K562 (cell line): ENCODE measurements at regions not wholly inside any gene's neighbourhood (a gene's known extent, or its start where the extent isn't known, plus 50 kb on each side); places are given as distances from the start of the nearest gene placed in this dataset.
A peak's percentile ranks its signal among the peaks of the same experiment; 100 is the strongest.

Experiments
- CBFA2T2 ChIP-seq: fragments of 450-650 bp; conservative IDR thresholded peaks from 2 replicates; pipeline ENCODE4 v1.6.1; 2017; ENCODE audit warnings: mild to moderate bottlenecking
- CBFA2T3 ChIP-seq: fragments of 450-650 bp; IDR thresholded peaks from 2 replicates; pipeline ENCODE4 v1.6.1; 2017
- CBX2 ChIP-seq: fragments of 200-600 bp; sonication (generic); IDR thresholded peaks from one replicate; pipeline ENCODE4 v1.6.1; 2012; ENCODE audit warnings: mild to moderate bottlenecking, low read length, inconsistent platforms; ENCODE audit not compliant: insufficient read depth, poor library complexity, severe bottlenecking
- EGR1 ChIP-seq: fragments of 450-650 bp; conservative IDR thresholded peaks from 2 replicates; pipeline ENCODE4 v1.6.1; 2017; ENCODE audit warnings: mild to moderate bottlenecking
- EP300 ChIP-seq: IDR thresholded peaks from 2 replicates; pipeline ENCODE4 v1.6.1; 2012; ENCODE audit warnings: low read length, improper control_type of control experiment
- GATAD2B ChIP-seq: fragments of 450-650 bp; IDR thresholded peaks from 2 replicates; pipeline ENCODE4 v1.6.1; 2017; ENCODE audit warnings: mild to moderate bottlenecking, borderline replicate concordance
- HNRNPUL1 ChIP-seq: fragments of 200-400 bp; formaldehyde crosslinking; IDR thresholded peaks from 2 replicates; pipeline ENCODE4 v1.6.1; 2017; ENCODE audit warnings: low read length
- JUN ChIP-seq, 2 experiments: sonication (generic) in 1 of 2; formaldehyde crosslinking in 1 of 2; IDR thresholded peaks; 2 replicates each; pipeline versions ENCODE4 v1.6.1 to v1.8.0; 2012 to 2022; ENCODE audit warnings: borderline replicate concordance in 2 of 2, mild to moderate bottlenecking in 2 of 2, improper control_type of control experiment in 1 of 2, low read depth in 1 of 2, low read length in 1 of 2, missing genetic modification reagents in 1 of 2
- MEF2D ChIP-seq: conservative IDR thresholded peaks from 2 replicates; pipeline ENCODE4 v1.6.1; 2016; ENCODE audit warnings: low read depth, missing genetic modification characterization, missing compliant biosample characterization
- PTRF ChIP-seq: fragments of 450-650 bp; IDR thresholded peaks from 2 replicates; pipeline ENCODE4 v1.6.1; 2016; ENCODE audit warnings: mild to moderate bottlenecking, missing genetic modification characterization, missing compliant biosample characterization
- RBFOX2 ChIP-seq: fragments of 200-400 bp; formaldehyde crosslinking; IDR thresholded peaks from 2 replicates; pipeline ENCODE4 v1.6.1; 2017; ENCODE audit warnings: low read depth, mild to moderate bottlenecking, low read length, moderate library complexity
- SMAD2 ChIP-seq: fragments of 150-350 bp; IDR thresholded peaks from 2 replicates; pipeline ENCODE4 v1.6.1; 2014; ENCODE audit warnings: low read depth, mild to moderate bottlenecking, low read length
- SMARCE1 ChIP-seq: fragments of 450-650 bp; IDR thresholded peaks from 2 replicates; pipeline ENCODE4 v1.7.1; 2016; ENCODE audit warnings: mild to moderate bottlenecking
- TAL1 ChIP-seq: fragments of 450-650 bp; IDR thresholded peaks from 2 replicates; pipeline ENCODE4 v1.6.1; 2016; ENCODE audit warnings: mild to moderate bottlenecking
- ZBTB7A ChIP-seq: IDR thresholded peaks from 2 replicates; pipeline ENCODE4 v1.6.1; 2011; ENCODE audit warnings: low read depth, mild to moderate bottlenecking, low read length, moderate library complexity, borderline replicate concordance; ENCODE audit not compliant: control insufficient read depth
- TF ChIP-seq, protein P1 (sequence below), 2 experiments: IDR thresholded peaks; 2 replicates each; pipeline ENCODE4 v1.6.1; 2012; ENCODE audit warnings: improper control_type of control experiment in 2 of 2, low read depth in 2 of 2, low read length in 2 of 2, borderline replicate concordance in 1 of 2
- TF ChIP-seq, protein P2 (sequence below): fragments of 450-650 bp; formaldehyde crosslinking; IDR thresholded peaks from 2 replicates; pipeline ENCODE4 v1.4.0; 2020; ENCODE audit warnings: mild to moderate bottlenecking, mixed read lengths

DNA sequence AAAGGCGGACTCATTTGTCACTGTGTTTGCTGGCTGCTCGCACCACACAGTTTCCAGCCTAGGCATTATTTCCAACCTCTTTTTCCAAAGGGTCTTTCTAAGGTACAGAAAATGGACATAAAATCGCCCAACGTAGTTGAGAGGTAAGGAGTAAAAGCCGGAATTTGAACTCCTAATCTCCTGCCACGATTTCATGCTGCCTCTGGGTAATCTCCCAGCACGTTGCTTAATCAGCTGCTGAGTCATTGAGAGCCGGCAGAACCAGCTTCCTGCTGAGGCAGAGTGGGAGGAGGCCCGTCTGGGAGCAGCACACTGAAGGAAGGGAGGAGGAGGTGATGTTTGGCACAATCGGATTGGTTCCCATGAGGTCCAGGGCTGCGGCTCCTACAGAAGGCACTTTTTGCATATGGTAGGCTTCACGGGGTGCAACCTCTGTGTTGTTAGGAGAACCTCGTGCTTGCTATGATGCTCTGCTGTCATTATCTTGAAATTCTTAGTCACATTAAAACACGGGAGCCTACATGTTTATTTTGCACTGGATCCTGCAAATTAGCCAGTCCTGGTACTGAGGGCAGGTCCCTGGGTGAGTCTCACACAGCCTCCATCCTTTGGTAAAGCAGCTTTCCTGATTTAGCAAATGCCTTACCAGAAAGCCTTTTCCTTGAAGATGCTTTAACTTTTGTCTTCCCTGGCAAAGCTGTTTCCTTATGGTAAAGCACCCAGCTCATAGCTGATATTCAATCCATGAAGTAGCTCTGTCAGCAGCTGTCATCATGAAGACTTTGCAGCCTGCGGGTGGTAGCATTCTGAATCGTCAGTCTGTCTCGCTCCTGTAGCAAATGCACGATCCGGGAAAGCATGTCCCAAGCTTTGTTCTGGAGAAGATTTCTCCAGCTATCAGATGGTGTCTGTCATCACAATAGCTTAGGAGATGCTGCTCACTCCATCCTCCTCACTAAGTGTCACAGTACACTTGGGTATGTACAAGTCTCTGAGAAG lies 191.6 kb upstream of the MSX2 start (continued):
- peak; percentile 23; the same call in 1 of the 2 replicates for TF ChIP-seq TAL1
- TF ChIP-seq ZBTB7A: no peak
- TF ChIP-seq EGR1: peak; percentile 36; the same call in 1 of the 2 replicates
- TF ChIP-seq CBFA2T2: peak; percentile 39
- no peak for TF ChIP-seq MEF2D
- peak; percentile 68 for TF ChIP-seq CBFA2T3
- TF ChIP-seq, protein P1, sequence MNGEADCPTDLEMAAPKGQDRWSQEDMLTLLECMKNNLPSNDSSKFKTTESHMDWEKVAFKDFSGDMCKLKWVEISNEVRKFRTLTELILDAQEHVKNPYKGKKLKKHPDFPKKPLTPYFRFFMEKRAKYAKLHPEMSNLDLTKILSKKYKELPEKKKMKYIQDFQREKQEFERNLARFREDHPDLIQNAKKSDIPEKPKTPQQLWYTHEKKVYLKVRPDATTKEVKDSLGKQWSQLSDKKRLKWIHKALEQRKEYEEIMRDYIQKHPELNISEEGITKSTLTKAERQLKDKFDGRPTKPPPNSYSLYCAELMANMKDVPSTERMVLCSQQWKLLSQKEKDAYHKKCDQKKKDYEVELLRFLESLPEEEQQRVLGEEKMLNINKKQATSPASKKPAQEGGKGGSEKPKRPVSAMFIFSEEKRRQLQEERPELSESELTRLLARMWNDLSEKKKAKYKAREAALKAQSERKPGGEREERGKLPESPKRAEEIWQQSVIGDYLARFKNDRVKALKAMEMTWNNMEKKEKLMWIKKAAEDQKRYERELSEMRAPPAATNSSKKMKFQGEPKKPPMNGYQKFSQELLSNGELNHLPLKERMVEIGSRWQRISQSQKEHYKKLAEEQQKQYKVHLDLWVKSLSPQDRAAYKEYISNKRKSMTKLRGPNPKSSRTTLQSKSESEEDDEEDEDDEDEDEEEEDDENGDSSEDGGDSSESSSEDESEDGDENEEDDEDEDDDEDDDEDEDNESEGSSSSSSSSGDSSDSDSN (IDR thresholded peaks at IDR 0.05; ENCODE audit: borderline replicate concordance in 1 of 2, low read depth in 2 of 2, low read length in 2 of 2): 0 out of 4 replicates have a peak, but pooled peaks of 1 of the 2 experiments have one; percentile 40
- TF ChIP-seq, protein P2, sequence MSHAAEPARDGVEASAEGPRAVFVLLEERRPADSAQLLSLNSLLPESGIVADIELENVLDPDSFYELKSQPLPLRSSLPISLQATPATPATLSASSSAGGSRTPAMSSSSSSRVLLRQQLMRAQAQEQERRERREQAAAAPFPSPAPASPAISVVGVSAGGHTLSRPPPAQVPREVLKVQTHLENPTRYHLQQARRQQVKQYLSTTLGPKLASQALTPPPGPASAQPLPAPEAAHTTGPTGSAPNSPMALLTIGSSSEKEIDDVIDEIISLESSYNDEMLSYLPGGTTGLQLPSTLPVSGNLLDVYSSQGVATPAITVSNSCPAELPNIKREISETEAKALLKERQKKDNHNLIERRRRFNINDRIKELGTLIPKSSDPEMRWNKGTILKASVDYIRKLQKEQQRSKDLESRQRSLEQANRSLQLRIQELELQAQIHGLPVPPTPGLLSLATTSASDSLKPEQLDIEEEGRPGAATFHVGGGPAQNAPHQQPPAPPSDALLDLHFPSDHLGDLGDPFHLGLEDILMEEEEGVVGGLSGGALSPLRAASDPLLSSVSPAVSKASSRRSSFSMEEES (CRISPR knock-in tag): no peak
- peak; percentile 87 for TF ChIP-seq JUN (IDR thresholded peaks at IDR 0.05; ENCODE audit: borderline replicate concordance, low read depth, low read length)
- no peak for TF ChIP-seq JUN (CRISPR knock-in tag; IDR thresholded peaks at IDR 0.05; ENCODE audit: borderline replicate concordance)
- TF ChIP-seq CBX2: no peak
- peak; percentile 85 for TF ChIP-seq SMARCE1
- TF ChIP-seq GATAD2B: 0 out of 2 replicates have a peak, but pooled peaks have one; percentile 25
- TF ChIP-seq PTRF (tag): no peak
- no peak for TF ChIP-seq HNRNPUL1
- peak; percentile 86 for TF ChIP-seq EP300
- TF ChIP-seq RBFOX2: no peak
- TF ChIP-seq SMAD2: no peak
